ENCODE measurements at regions not wholly inside any gene's neighbourhood (a gene's known extent, or its start where the extent isn't known, plus 50 kb on each side); places are given as distances from the start of the nearest gene placed in this dataset.

- H3K27ac ChIP-seq (ENCODE audit: low read depth, low read length): no peak overlapping the region
- H3K9me3 ChIP-seq (ENCODE audit: control insufficient read depth in 5 of 5, low read length in 5 of 5): no peaks in the 10 kb centered on the region
- H3K27me3 ChIP-seq (ENCODE audit: control insufficient read depth in 5 of 5, insufficient read depth in 4 of 5, low read length in 5 of 5): no peaks in the 10 kb centered on the region
- no peak overlapping the region for H3K9ac ChIP-seq (ENCODE audit: low read length in 5 of 5)
- H3K4me3 ChIP-seq (ENCODE audit: low read depth in 1 of 5, low read length in 5 of 5): no peak overlapping the region
- H3K36me3 ChIP-seq (ENCODE audit: control insufficient read depth in 5 of 5, insufficient read depth in 5 of 5, low read length in 5 of 5): no peaks in the 10 kb centered on the region
- no peaks in the 10 kb centered on the region for H3K4me1 ChIP-seq (ENCODE audit: control insufficient read depth in 5 of 5, insufficient read depth in 5 of 5, low read length in 5 of 5)
Observed at GRCh38 chr9:111118256-111118948, 80.1 kb upstream of the LPAR1 start.

DNA sequence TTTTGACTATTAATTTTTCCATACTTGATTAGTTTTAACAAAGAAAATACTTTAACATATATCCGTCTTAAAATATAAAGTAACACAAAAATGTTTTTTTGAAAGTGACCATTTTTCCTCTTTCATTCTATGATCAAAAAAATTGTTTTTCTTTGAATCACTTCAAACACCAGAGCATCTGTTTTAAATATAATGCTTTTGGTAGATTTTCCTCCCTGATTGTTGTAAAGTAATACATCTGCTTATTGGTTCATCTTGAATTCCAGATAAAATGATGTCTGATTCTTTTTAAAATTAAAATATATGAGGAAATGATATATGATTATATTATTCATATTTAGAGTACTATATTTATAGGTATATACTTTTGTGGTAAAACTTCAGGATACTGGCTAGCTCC, 76.2 kb upstream of the LPAR1 start:
- Histone ChIP-seq H3K9me3 (ENCODE audit: control insufficient read depth in 5 of 5, low read length in 5 of 5) (no peaks in the 10 kb centered on the region), H3K4me3 (ENCODE audit: low read depth in 1 of 5, low read length in 5 of 5) (no peak overlapping the region), H3K27me3 (ENCODE audit: control insufficient read depth in 5 of 5, insufficient read depth in 4 of 5, low read length in 5 of 5) (peaks cover 0 to 2% (median 0%) of the 10 kb centered on the region in 5 donors), H3K9ac (ENCODE audit: low read length in 5 of 5) (no peak overlapping the region), H3K27ac (ENCODE audit: low read depth, low read length) (no peak overlapping the region), H3K36me3 (ENCODE audit: control insufficient read depth in 5 of 5, insufficient read depth in 5 of 5, low read length in 5 of 5) (no peaks in the 10 kb centered on the region), H3K4me1 (ENCODE audit: control insufficient read depth in 5 of 5, insufficient read depth in 5 of 5, low read length in 5 of 5) (no peaks in the 10 kb centered on the region)

DNA sequence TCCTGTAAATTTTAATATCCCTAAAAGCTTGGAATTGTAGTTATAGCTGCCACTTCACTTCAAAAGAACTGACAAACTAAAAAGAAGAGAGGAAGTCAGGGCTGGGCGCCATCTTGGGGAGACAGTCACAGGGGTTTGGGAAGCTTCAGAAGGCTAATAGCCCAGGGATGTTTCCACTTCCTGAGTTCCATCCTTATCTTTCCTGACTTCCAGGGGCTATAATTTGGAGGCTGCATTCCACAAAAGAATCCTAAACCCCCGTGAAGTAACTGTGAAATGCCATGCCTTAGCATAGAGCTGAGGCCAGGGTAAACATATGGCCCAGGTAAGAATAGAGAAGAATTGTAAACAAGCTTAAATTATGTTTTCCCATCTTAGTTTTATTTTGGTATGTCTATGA, 75.4 kb upstream of the LPAR1 start:
- H3K9me3 ChIP-seq (ENCODE audit: control insufficient read depth in 5 of 5, low read length in 5 of 5): no peaks in the 10 kb centered on the region
- H3K4me1 ChIP-seq (ENCODE audit: control insufficient read depth in 5 of 5, insufficient read depth in 5 of 5, low read length in 5 of 5): no peaks in the 10 kb centered on the region
- no peak overlapping the region for H3K27ac ChIP-seq (ENCODE audit: low read depth, low read length)
- no peak overlapping the region for H3K9ac ChIP-seq (ENCODE audit: low read length in 5 of 5)
- H3K4me3 ChIP-seq (ENCODE audit: low read depth in 1 of 5, low read length in 5 of 5): no peak overlapping the region
- H3K27me3 ChIP-seq (ENCODE audit: control insufficient read depth in 5 of 5, insufficient read depth in 4 of 5, low read length in 5 of 5): peaks cover 0 to 2% (median 0%) of the 10 kb centered on the region in 5 donors
- H3K36me3 ChIP-seq (ENCODE audit: control insufficient read depth in 5 of 5, insufficient read depth in 5 of 5, low read length in 5 of 5): no peaks in the 10 kb centered on the region

GRCh38 chr9:111110805-111111204, 72.5 kb upstream of the LPAR1 start:
- Histone ChIP-seq H3K4me3 (ENCODE audit: low read depth in 1 of 5, low read length in 5 of 5) (no peak overlapping the region), H3K9ac (ENCODE audit: low read length in 5 of 5) (no peak overlapping the region), H3K4me1 (ENCODE audit: control insufficient read depth in 5 of 5, insufficient read depth in 5 of 5, low read length in 5 of 5) (no peaks in the 10 kb centered on the region), H3K27me3 (ENCODE audit: control insufficient read depth in 5 of 5, insufficient read depth in 4 of 5, low read length in 5 of 5) (peaks cover 0 to 2% (median 0%) of the 10 kb centered on the region in 5 donors), H3K27ac (ENCODE audit: low read depth, low read length) (no peak overlapping the region), H3K36me3 (ENCODE audit: control insufficient read depth in 5 of 5, insufficient read depth in 5 of 5, low read length in 5 of 5) (no peaks in the 10 kb centered on the region), H3K9me3 (ENCODE audit: control insufficient read depth in 5 of 5, low read length in 5 of 5) (no peaks in the 10 kb centered on the region)

- Histone ChIP-seq H3K4me1 (ENCODE audit: control insufficient read depth in 5 of 5, insufficient read depth in 5 of 5, low read length in 5 of 5) (no peaks in the 10 kb centered on the region), H3K27me3 (ENCODE audit: control insufficient read depth in 5 of 5, insufficient read depth in 4 of 5, low read length in 5 of 5) (peaks cover 0 to 2% (median 0%) of the 10 kb centered on the region in 5 donors), H3K9me3 (ENCODE audit: control insufficient read depth in 5 of 5, low read length in 5 of 5) (no peaks in the 10 kb centered on the region), H3K36me3 (ENCODE audit: control insufficient read depth in 5 of 5, insufficient read depth in 5 of 5, low read length in 5 of 5) (no peaks in the 10 kb centered on the region), H3K9ac (ENCODE audit: low read length in 5 of 5) (no peak overlapping the region), H3K4me3 (ENCODE audit: low read depth in 1 of 5, low read length in 5 of 5) (no peak overlapping the region), H3K27ac (ENCODE audit: low read depth, low read length) (no peak overlapping the region)
Observed at GRCh38 chr9:111108946-111109345, 70.7 kb upstream of the LPAR1 start.

GRCh38 chr9:111107141-111107540, 68.9 kb upstream of the LPAR1 start:
- H3K27me3 ChIP-seq (ENCODE audit: control insufficient read depth in 5 of 5, insufficient read depth in 4 of 5, low read length in 5 of 5): peaks cover 0 to 2% (median 0%) of the 10 kb centered on the region in 5 donors
- no peaks in the 10 kb centered on the region for H3K9me3 ChIP-seq (ENCODE audit: control insufficient read depth in 5 of 5, low read length in 5 of 5)
- H3K4me1 ChIP-seq (ENCODE audit: control insufficient read depth in 5 of 5, insufficient read depth in 5 of 5, low read length in 5 of 5): peaks cover 0 to 2% (median 0%) of the 10 kb centered on the region in 5 donors

DNA sequence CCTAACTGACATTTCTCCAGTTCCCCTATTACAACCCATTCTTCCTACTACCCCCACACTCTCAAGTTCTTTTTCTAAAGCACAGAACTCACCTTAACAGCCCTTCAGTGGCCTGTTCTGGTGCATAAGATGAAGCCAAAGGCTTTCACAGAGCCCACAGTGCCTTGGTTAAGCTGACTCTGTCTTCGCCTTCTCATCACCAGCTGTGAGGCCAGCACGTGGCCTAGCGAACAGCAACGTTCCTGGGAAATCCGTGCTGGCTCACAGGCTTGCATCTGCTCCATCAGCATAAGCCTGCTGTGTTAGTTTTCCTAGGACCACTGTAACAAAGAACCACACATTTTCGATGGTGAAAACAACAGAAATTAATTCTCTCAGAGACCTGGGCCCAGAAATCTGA, 67.9 kb upstream of the LPAR1 start:
- Histone ChIP-seq H3K9me3 (ENCODE audit: control insufficient read depth in 5 of 5, low read length in 5 of 5) (no peaks in the 10 kb centered on the region), H3K4me1 (ENCODE audit: control insufficient read depth in 5 of 5, insufficient read depth in 5 of 5, low read length in 5 of 5) (peaks cover 0 to 2% (median 0%) of the 10 kb centered on the region in 5 donors), H3K27me3 (ENCODE audit: control insufficient read depth in 5 of 5, insufficient read depth in 4 of 5, low read length in 5 of 5) (peaks cover 0 to 2% (median 0%) of the 10 kb centered on the region in 5 donors), H3K36me3 (ENCODE audit: control insufficient read depth in 5 of 5, insufficient read depth in 5 of 5, low read length in 5 of 5) (no peaks in the 10 kb centered on the region), H3K27ac (ENCODE audit: low read depth, low read length) (no peak overlapping the region), H3K9ac (ENCODE audit: low read length in 5 of 5) (no peak overlapping the region), H3K4me3 (ENCODE audit: low read depth in 1 of 5, low read length in 5 of 5) (no peak overlapping the region)

More at GRCh38 chr9:111107141-111107540, 68.9 kb upstream of the LPAR1 start:
- no peaks in the 10 kb centered on the region for H3K36me3 ChIP-seq (ENCODE audit: control insufficient read depth in 5 of 5, insufficient read depth in 5 of 5, low read length in 5 of 5)
- H3K4me3 ChIP-seq (ENCODE audit: low read depth in 1 of 5, low read length in 5 of 5): no peak overlapping the region
- H3K9ac ChIP-seq (ENCODE audit: low read length in 5 of 5): no peak overlapping the region
- no peak overlapping the region for H3K27ac ChIP-seq (ENCODE audit: low read depth, low read length)

DNA sequence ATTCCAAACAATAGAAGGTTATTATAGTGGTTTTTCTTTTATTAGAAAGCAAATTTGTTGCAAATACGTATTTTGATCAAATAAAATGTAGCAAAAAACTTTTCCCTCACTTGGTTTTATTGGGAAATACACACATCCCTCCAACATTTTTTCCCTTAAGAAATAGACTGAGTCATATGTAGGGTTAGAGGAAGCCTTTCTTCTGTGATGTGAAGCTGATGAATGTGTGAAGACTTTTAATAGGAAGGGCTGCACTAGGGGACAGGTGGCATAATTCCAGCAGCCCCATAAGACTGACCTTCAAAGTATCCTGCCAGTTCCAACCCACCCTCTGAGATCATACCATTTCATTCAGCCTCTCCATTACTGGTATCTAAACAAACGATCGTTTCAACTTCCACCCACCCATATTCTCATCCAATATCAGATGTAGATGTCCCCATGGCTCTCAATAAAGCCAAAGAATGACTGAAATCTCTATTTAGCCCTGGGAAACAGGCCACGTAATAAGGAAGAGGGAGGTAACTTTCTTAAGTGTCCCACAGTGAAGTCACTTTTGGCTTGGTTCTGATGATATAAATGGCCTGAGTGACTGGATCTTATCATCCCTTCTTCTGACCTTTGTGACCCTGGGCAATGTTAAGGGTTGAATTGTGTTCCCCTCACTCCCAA, 64.7 kb upstream of the LPAR1 start:
- Histone ChIP-seq H3K9ac (ENCODE audit: low read length in 5 of 5) (peak overlapping the region in 1 of 5 donors; percentile 29), H3K27ac (ENCODE audit: low read depth, low read length) (peak overlapping the region; percentile 52), H3K27me3 (ENCODE audit: control insufficient read depth in 5 of 5, insufficient read depth in 4 of 5, low read length in 5 of 5) (no peaks in the 10 kb centered on the region), H3K4me1 (ENCODE audit: control insufficient read depth in 5 of 5, insufficient read depth in 5 of 5, low read length in 5 of 5) (peaks cover 0 to 2% (median 0%) of the 10 kb centered on the region in 5 donors), H3K36me3 (ENCODE audit: control insufficient read depth in 5 of 5, insufficient read depth in 5 of 5, low read length in 5 of 5) (peaks cover 0 to 2% (median 0%) of the 10 kb centered on the region in 5 donors), H3K4me3 (ENCODE audit: low read depth in 1 of 5, low read length in 5 of 5) (no peak overlapping the region), H3K9me3 (ENCODE audit: control insufficient read depth in 5 of 5, low read length in 5 of 5) (no peaks in the 10 kb centered on the region)

- H3K27ac ChIP-seq (ENCODE audit: low read depth, low read length): no peak overlapping the region
- no peak overlapping the region for H3K9ac ChIP-seq (ENCODE audit: low read length in 5 of 5)
- H3K36me3 ChIP-seq (ENCODE audit: control insufficient read depth in 5 of 5, insufficient read depth in 5 of 5, low read length in 5 of 5): peaks cover 0 to 2% (median 0%) of the 10 kb centered on the region in 5 donors
- no peaks in the 10 kb centered on the region for H3K9me3 ChIP-seq (ENCODE audit: control insufficient read depth in 5 of 5, low read length in 5 of 5)
- no peak overlapping the region for H3K4me3 ChIP-seq (ENCODE audit: low read depth in 1 of 5, low read length in 5 of 5)
- H3K4me1 ChIP-seq (ENCODE audit: control insufficient read depth in 5 of 5, insufficient read depth in 5 of 5, low read length in 5 of 5): peaks cover 2 to 11% (median 6%) of the 10 kb centered on the region in 5 donors
- no peaks in the 10 kb centered on the region for H3K27me3 ChIP-seq (ENCODE audit: control insufficient read depth in 5 of 5, insufficient read depth in 4 of 5, low read length in 5 of 5)
Observed at GRCh38 chr9:111099199-111100008, 61.1 kb upstream of the LPAR1 start.

DNA sequence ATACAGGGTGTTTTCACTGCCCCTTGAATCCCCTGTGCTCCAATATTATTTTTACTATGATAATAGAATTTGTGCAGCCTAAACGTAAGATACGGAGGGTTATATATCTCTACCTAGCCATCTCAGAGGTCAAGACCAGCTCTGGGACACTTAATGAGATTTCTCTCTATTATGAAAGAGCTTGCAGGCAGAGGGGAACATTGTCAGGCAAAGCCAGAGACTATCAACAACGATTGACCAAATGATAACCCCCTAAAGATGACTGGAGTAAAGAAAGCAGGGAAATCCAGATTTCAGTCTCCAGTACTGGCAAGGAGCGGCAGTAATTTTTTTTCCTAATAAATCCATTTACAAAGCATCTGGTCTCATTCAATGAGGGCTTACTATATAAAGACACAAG, 59.8 kb upstream of the LPAR1 start:
- peaks cover under 1 to 14% (median 8%) of the 10 kb centered on the region in 5 donors for H3K4me1 ChIP-seq (ENCODE audit: control insufficient read depth in 5 of 5, insufficient read depth in 5 of 5, low read length in 5 of 5)
- peaks cover 0 to 2% (median 0%) of the 10 kb centered on the region in 5 donors for H3K36me3 ChIP-seq (ENCODE audit: control insufficient read depth in 5 of 5, insufficient read depth in 5 of 5, low read length in 5 of 5)
- H3K9me3 ChIP-seq (ENCODE audit: control insufficient read depth in 5 of 5, low read length in 5 of 5): no peaks in the 10 kb centered on the region
- H3K4me3 ChIP-seq (ENCODE audit: low read depth in 1 of 5, low read length in 5 of 5): no peak overlapping the region
- no peak overlapping the region for H3K27ac ChIP-seq (ENCODE audit: low read depth, low read length)
- no peaks in the 10 kb centered on the region for H3K27me3 ChIP-seq (ENCODE audit: control insufficient read depth in 5 of 5, insufficient read depth in 4 of 5, low read length in 5 of 5)
- no peak overlapping the region for H3K9ac ChIP-seq (ENCODE audit: low read length in 5 of 5)

Data from subcutaneous abdominal adipose tissue (tissue), 5 donors.